ENCODE measurements at regions not wholly inside any gene's neighbourhood (a gene's known extent, or its start where the extent isn't known, plus 50 kb on each side); places are given as distances from the start of the nearest gene placed in this dataset.
"Not testable (repeated sequence)": the region's sequence is repeated elsewhere in the genome, so short reads cannot be mapped to it uniquely, and the experiment has no call there.

DNA sequence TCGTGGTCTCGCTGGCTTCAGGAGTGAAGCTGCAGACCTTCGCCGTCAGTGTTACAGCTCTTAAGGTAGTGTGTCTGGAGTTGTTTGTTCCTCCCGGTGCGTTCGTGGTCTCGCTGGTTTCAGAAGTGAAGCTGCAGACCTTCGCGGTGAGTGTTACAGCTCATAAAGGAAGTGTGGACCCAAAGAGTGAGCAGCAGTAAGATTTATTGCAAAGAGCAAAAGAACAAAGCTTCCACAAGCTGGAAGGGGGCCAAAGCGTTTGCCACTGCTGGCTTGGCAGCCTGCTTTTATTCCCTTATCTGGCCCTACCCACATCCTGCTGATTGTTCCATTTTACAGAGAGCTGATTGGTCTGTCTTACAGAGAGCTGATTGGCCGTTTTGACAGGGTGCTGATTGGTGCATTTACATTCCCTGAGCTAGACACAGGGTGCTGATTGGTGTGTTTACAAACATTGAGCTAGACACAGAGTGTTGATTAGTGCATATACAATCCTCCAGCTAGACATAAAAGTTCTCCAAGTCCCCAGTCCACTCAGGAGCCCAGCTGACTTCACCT lies 1256.0 kb downstream of the STIM2 start:
- DNase-seq = not testable (repeated sequence)

DNA sequence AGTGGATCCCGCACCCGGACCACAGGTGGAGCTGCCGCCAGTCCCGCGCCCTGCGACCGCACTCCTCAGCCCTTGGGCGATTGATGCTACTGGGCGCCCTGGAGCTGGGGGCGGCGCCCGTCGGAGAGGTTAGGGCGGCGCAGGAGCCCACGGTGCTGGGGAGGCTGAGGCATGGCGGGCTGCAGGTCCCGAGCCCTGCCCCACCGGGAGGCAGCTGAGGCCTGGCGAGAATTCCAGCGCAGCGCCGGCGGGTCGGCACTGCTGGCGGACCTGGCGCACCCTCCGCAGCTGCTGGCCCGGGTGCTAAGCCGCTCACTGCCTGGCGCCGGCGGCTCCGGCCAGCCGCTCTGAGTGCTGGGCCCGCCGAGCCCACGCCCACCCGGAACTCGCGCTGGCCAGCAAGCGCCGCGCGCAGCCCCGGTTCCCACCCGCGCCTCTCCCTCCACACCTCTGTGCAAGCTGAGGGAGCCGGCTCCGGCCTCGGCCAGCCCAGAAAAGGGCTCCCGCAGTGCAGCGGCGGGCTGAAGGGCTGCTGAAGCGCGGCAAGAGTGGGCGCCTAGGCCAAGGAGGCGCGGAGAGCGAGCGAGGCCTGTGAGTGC lies 1256.5 kb downstream of the STIM2 start:
- DNase-seq = no peak

DNA sequence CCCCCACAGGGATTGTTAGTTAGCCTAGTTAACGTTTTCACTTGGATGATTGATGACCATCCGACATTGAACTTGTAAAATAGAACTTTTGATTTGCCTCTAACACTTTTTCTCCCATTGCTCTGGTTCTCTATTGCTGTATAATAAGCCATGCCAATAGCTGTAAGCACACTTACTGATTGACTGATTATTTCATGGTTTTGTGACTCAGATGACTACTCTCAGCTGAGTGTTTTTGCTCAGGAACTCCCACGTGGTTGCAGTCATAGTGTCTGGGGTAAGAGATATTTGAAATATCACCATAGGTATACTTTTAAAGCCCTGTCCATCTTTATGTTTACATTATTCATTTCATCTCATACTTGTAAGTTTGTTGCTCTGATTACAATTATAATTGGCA lies 1285.5 kb downstream of the STIM2 start:
- peak; percentile 41 for DNase-seq

DNA sequence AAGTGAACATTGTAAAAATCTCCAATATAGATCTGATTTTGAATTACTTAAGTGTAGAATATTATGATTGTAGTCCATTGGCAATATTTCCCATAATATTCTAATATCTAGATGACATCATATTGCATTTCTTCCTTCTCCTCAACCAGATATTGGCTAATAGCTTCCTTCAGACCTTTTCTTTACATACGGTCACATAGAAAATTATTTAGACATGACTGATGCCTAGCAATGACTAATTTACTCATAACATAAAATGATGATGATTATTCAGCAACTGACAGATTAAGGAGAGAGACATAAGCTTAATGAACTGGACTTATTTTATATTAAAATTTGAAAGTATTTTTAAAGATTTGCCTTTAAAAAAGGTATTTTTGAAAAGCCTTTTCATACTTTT lies 1287.6 kb downstream of the STIM2 start:
- DNase-seq = no peak

DNA sequence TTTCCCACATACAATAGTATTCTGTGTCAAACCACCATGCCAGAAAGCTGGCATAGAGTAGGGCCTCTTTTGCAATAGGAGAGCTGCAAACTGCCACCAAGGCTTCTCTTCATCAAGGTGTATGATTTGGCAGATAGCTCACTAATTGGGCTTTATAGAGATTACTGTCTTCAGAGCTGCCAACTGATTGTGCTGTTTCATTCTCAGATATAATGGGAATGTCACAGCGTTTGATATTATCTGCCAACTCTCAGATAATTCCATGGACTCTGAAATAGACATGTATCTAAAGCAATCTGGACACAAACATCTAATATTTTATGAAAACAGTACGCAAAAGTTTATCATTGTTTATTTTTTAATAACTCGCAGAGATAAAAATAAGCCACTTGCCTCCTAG lies 1289.1 kb downstream of the STIM2 start:
- no peak for DNase-seq

DNA sequence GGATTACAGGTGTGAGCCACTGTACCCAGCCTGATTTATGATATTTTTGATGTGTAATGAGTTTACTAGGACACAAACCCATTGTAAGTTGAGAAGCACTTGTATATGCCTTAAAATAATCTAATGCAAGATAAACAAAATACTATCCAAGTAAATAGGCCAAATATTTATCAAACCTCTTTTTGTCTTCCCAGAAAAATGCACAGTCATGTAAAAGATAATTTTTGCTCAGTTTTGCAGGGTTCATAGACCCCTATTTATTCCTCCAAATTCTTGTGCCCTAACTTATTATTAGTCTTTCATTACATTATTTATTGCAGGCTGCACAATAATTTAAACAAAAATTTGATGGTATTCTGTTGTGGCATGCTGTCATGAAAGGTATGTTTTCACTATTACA lies 1290.7 kb downstream of the STIM2 start:
- DNase-seq = no peak

DNA sequence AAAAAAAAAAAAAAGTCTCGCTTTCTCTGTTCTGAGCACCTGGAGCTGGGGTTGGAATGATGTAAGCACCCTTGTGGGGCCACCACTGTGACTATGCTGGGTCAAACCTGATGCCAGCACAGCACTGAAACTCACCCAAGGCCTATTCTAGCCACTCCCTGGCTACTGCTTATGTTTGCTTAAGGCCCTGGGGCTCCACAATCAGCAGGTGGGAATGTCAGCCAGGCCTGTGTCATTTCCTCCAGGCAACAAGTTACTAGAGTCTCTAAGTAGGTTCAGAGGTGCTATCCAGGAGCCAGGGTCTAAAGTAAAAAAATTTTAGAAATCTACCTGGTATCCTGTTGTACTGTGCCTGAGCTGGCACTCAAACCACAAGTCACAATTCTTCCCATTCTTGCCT lies 1306.8 kb downstream of the STIM2 start:
- no peak for DNase-seq

DNA sequence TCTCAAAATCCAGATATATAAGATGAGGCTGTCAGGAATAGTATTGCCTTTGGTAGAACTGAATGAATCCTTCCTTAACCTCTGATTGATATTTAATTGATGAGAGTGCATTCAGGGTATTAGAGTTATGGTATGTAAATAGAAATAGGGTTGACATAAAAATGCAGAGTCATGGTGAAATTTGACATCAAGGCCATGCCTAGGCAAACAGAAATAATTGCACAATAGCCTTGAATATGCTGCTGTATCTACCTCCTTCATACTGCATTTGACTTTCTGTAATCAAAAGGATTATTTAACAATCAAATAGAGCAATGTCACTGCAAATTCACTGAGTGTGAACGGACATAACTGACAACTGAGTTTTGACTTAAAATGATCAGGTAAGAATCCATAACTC lies 1316.3 kb downstream of the STIM2 start:
- peak; percentile 83 for DNase-seq

DNA sequence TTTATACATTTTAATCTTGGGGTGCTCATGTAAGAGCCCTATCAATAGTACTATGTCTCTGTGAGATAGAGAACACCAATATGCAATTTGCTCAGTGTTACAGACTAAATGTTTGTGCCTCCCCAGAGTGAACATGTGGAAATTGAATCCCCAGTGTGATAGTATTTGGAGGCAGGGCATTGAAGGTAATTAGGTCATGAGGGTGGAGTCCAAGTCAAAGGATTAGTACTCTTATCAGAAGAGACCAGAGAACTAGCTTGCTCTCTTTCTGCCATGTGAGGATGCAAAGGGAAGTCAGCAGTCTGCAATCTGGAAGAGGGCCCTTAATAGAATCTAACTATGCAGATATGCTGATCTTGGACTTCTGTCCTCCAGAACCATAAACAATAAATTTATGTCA lies 1317.0 kb downstream of the STIM2 start:
- DNase-seq = peak; percentile 96

DNA sequence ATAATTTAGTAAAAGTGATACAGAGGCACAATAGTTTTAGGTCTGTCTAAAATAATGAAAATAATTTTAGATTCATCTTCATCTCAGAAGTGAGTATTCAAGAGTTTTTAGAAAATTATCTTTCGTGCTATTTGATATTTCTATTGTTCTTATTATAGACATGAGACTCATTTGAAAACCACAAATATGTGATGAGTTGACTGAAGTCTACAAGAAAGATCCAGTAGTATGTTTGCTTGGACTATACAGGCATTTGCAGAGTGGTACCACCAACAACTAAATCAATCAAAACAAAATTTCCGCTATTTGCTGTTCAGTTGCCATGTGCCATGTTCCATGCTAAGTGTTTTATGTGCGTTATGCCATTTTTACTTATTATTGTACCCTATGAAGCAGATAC lies 1318.5 kb downstream of the STIM2 start:
- DNase-seq = no peak

DNA sequence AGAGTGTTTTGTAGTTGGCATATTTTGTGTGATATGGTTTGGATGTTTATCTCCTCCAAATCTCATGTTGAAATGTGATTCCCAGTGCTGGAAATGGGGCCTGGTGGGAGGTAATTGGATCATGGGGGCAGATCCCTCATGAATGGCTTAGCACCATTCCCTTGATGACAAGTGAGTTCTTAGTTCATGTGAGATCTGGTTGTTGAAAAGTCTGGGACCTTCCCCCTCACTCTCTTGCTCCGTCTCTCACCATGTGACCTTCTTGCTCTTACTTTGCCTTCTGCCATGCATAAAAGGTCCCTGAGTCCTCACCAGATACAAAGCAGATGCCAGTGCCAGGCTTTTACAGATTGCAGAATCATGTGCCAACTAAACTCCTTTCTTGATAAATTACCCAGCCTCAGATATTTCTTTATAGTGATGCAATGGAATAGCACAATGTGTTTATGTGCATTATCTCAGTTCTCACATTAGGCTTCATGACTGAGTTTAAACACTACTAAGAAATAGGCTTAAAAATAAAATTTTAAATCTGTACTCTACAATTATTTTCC lies 1348.8 kb downstream of the STIM2 start:
- no peak for DNase-seq

DNA sequence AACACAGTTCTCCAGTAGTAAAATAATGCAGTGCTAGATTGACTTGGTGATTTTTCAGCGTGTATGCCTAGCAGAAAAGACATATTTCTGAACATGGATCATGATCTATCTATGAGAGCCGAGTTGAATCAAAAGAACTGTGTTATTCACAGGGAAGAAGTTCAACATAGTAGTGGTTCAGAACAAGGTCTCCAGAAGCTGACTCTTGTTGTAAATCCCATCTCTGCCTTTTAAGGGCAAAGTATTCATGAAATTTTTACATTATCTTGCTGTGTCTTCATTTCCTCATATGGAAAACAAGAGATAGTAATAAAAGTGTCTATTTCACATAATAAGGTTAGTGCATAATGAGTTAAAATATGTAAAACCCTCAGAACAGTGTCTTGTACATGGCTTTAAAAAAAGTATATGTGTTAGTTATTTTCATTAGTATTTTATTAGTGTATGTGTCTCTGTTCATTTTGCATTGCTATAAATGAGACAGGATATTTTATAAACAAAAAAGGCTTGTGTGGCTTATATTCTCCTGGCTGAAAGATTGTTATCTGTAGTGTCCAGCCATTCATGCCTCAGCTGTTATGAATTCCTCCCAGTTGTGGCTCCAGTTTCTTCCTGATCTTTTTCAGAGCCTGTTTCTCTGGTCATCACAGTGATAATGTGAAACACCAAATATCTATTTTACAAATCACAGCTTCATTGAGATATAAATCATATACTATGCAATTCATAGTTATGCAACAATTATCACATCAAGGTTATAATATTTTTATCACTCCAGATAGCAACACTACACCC lies 1351.2 kb downstream of the STIM2 start:
- no peak for DNase-seq

DNA sequence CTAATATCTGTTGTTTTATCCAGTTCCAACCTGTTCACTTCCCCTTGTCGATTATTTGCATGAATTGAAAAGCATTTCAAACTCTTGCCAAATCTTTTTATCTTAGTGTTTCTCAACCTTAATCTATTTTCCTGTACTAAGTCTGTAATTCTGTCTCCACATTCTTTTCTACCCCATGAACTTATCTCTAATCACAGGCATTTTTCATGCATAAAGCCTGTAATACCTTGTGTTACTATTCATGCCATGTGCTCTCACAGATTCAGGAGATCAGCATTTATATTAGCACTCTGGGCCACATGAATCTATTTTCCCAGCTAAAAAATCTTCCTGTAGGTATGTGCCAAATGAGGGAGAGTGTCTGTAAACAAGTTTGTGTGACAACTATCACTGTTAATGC lies 1360.9 kb downstream of the STIM2 start:
- no peak for DNase-seq

DNA sequence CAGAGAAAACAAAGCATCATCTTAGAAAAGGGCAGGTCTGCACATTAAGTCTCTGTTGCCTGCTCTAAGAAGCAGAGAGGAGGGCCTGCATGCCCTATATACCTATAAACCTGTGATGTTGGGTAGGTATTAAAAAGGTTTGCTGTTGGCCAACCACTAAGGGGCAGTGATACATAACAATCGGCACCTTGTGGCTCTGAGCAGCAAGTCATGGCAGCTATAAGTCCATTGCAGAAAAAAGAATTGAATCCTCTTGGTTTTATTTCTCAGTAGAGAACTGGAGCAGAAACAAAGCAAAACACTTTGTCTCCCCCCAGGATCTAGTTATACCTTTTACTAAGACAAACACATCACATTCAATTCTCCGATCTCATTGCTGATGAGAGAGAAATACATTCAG lies 1364.4 kb downstream of the STIM2 start:
- DNase-seq = peak; percentile 23

DNA sequence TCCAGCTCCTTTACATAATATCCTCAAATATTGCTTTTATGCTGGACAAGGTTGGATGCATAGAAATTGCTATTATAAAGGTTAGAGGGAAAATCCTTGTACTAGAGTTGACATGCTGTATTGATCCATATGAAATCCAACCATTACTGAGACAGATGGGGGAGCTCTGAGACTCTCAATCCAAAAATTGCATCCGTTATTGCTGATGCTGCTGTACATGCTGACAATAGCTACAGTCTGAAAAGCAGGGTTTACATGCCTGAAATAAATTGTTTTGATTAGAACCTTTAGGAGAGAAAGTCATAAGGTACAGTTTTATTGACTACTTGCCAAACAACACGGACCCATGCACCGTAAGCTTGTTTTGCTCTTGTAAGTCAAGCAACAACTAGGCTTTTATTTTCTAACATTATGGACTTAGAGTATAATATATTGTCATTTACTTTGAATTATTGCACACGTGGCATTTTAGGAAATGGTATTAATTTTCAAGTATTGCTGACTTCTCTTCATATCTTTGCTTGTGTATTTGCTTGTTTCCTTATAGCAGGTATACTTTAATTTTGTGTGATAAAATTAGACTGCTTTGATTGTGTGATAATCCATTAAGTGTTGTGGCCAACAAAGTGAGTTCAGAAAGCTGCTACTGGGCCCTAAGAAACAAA lies 1365.2 kb downstream of the STIM2 start:
- no peak for DNase-seq

DNA sequence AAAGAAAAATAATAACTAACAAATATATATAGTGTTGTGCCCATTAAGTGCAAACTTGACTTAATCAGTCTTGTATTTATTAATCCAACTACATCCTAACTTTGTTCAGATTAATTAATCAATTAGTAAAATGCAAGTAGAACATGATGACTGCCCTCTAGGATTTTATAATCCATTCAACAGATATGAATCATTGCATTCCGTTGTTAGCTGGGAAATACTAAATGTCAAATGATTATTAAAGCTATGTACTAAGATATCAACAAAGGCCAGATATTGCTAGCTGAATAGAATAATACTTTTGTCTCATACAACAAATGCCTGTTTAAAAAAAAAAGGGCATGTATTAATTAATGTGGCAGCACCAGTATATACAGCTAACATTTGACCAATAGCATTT lies 1366.3 kb downstream of the STIM2 start:
- no peak for DNase-seq

DNA sequence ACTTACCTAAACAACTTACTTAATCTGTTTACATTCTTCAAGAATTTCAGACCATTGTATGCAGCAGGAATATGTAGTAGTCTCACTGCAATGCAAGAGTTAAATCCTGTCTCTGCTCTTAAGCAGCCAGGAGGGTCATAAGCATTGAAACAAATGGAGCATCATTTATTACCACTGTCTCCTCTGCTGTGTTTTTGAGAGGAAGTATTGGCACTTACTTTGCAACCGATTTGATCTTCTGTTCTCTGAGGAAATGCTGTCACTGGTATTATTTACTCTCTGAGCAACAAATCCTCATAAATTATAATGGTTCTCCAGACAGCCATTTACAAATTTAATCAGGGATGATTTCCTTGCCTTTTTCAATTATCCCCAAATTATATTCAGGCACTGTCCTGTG lies 1367.1 kb downstream of the STIM2 start:
- DNase-seq = no peak

DNA sequence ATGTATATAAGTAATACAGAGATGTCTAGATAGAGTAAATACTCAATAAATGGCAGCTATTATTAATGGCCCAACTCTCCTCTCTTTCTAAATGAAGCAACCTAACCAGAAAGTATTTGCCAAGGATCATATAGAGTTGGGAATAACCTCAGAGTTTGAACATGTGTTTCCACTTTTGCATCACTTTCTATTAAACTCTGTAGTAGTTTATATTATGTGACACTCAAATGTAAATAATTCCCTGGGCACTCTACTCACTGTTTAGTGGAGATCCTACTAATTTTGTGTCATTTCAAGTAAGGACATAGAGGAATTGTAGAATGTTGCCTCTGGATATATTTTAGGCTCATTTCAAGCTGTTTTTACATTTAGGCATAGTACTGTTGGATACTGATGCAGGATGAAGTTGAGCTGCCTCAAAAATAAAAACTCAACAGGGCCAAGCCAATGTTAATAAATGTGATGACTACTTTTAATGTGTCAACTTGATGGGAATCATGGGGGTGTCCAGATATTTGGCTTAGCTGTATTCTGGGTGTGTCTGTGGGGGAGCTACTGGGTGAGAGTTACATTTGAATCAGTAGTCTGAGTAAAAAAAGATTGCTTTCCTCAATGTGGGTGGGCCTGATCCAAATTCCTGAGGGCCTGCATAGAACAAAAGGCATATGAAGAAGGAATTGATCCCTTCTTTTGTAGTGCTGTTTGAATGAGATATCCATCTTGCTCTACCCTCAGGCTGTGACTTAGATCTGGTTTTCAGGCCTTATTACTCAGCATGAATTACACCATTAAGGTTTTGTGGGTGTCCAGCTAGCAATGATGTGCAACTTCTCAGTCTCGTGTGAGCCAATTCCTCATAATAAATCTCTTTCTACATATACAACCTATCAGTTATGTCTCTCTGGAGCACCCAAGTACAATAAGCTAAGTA lies 1368.2 kb downstream of the STIM2 start:
- DNase-seq = peak; percentile 27

DNA sequence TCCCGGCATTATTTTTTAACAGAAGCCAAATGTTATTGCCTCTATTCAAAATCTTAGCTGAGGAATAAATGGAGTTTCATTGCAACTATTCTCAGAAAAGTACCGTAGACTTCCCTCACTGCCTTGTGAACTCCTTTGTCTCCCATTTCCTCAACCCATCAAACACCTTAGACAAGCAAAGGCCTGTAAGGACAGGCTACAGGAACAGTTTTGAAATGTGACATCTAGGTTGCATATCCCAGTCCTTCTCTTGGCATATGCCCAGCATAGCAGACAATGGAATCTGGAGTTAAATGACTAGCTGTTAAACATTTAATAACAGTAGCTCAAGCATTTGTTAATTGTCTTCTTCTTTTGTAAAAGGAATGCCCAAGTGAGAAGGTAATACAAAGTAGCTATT lies 1371.7 kb downstream of the STIM2 start:
- no peak for DNase-seq

DNA sequence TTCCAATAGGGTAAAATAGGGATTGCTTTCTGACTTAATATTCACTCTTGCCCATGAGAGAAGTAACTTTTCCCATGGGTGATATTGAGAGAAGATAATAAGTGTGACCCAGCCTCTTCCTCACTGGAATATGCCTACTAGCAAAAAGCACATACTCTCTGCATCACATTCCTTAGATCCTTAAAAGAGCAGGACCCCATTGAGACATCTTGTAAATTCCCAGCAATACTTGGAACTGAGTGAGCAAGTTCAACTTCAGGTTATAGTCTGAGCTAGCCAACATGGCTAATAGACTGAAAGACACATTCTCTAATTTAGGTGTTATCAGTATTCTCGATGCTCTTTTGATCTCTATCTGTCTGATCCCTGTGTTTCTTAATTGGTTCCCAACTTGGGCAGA lies 1372.3 kb downstream of the STIM2 start:
- no peak for DNase-seq

DNA sequence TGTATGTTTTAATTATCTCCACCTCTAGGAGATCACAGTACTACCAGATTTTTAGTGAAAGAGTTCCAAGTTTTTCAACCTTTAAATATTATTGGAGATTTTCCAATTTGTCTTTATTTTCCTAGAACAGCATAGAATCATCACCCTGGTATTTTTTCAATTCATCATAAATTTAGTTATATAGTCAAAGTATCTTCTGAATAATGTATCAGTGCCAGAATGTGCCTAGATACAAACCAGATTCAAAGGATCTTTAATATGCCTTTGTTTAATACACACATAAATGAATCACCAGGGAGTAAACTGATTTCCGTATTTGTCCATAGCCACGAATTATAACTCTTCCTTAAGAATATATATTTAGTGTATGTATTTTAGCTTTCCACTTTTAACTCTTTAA lies 1373.1 kb downstream of the STIM2 start:
- DNase-seq = no peak

DNA sequence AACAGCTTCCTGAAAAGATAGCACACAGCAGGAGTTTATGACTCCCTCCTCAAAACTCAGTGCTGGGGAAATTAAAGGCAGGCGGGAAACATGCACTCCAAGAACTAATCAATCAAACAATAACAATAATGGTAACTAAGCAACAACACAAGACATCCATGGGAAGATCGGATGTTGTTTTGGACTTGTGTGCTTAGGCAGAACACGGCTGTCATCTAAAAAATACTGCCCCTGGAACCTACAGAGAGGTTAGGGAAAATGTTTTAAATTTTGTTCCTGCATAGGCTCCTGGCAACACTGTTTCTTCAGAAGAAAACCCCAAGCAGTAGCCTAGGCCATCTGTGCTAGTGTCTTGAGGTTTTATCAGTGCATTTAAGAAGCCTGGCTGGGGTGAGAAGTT lies 1378.2 kb downstream of the STIM2 start:
- DNase-seq = no peak

DNA sequence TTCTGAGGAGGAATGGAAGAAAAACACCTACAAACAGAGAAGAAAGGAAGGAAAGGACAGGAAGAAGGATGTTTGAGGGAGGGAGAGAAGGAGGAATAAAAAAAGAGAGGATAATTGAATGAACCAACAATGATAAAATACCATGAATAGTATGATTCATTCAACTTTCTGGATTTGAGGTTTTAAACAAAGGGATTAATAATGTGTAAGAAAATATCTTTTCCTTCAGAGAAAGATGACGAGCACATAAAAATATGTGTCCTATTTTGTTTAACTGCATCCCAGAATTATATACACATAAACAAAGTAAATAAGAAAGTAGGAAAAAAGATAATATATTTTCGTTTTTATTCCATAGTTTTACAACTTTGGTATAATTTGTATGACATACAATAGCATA lies 1380.4 kb downstream of the STIM2 start:
- DNase-seq = no peak

All from OCI-M1 (cell line).